Hindlimb muscle (tissue), 1 donor: ENCODE measurements at regions not wholly inside any gene's neighbourhood (a gene's known extent, or its start where the extent isn't known, plus 50 kb on each side); places are given as distances from the start of the nearest gene placed in this dataset.
"Not testable (repeated sequence)": the region's sequence is repeated elsewhere in the genome, so short reads cannot be mapped to it uniquely, and the experiment has no call there.

Experiments
- DNase-seq: peaks from one replicate; pipeline ENCODE4 v3.0.0-alpha.2; 2013

- no peak for DNase-seq
Observed at GRCh38 chr1:215402147-215402546, 165.0 kb upstream of the KCTD3 start.

- DNase-seq: no peak
Observed at GRCh38 chr1:215405211-215405610, 161.9 kb upstream of the KCTD3 start.

- no peak for DNase-seq
Observed at GRCh38 chr1:215406927-215407326, 160.2 kb upstream of the KCTD3 start.

- no peak for DNase-seq
Observed at GRCh38 chr1:215407575-215407974, 159.5 kb upstream of the KCTD3 start.

- DNase-seq: not testable (repeated sequence)
Observed at GRCh38 chr1:215409546-215409945, 157.6 kb upstream of the KCTD3 start.

GRCh38 chr1:215415521-215415920, 151.6 kb upstream of the KCTD3 start:
- DNase-seq: not testable (repeated sequence)

- DNase-seq: no peak
Observed at GRCh38 chr1:215416497-215416896, 150.6 kb upstream of the KCTD3 start.

- DNase-seq: no peak
Observed at GRCh38 chr1:215417122-215417521, 150.0 kb upstream of the KCTD3 start.

- no peak for DNase-seq
Observed at GRCh38 chr1:215418876-215419447, 148.1 kb upstream of the KCTD3 start.

- no peak for DNase-seq
Observed at GRCh38 chr1:215421744-215422143, 145.4 kb upstream of the KCTD3 start.

- DNase-seq: no peak
Observed at GRCh38 chr1:215423288-215423687, 143.8 kb upstream of the KCTD3 start.

GRCh38 chr1:215425138-215425537, 142.0 kb upstream of the KCTD3 start:
- no peak for DNase-seq

GRCh38 chr1:215426101-215426500, 141.0 kb upstream of the KCTD3 start:
- DNase-seq: no peak

- DNase-seq: not testable (repeated sequence)
Observed at GRCh38 chr1:215432483-215433227, 134.4 kb upstream of the KCTD3 start.

- DNase-seq: no peak
Observed at GRCh38 chr1:215433237-215433636, 133.9 kb upstream of the KCTD3 start.

- no peak for DNase-seq
Observed at GRCh38 chr1:215439549-215439948, 127.6 kb upstream of the KCTD3 start.

- no peak for DNase-seq
Observed at GRCh38 chr1:215444715-215445414, 122.2 kb upstream of the KCTD3 start.

- DNase-seq: not testable (repeated sequence)
Observed at GRCh38 chr1:215448014-215448413, 119.1 kb upstream of the KCTD3 start.

GRCh38 chr1:215449147-215449546, 118.0 kb upstream of the KCTD3 start:
- not testable (repeated sequence) for DNase-seq

- DNase-seq: no peak
Observed at GRCh38 chr1:215453440-215453839, 113.7 kb upstream of the KCTD3 start.

- no peak for DNase-seq
Observed at GRCh38 chr1:215457213-215457612, 109.9 kb upstream of the KCTD3 start.

GRCh38 chr1:215458104-215458503, 109.0 kb upstream of the KCTD3 start:
- DNase-seq: no peak

- no peak for DNase-seq
Observed at GRCh38 chr1:215458562-215458961, 108.5 kb upstream of the KCTD3 start.

- DNase-seq: no peak
Observed at GRCh38 chr1:215459136-215459535, 108.0 kb upstream of the KCTD3 start.
